ENCODE measurements at regions not wholly inside any gene's neighbourhood (a gene's known extent, or its start where the extent isn't known, plus 50 kb on each side); places are given as distances from the start of the nearest gene placed in this dataset.

- Histone ChIP-seq H3K27me3 (no peaks in the 10 kb centered on the region), H3K36me3 (no peaks in the 10 kb centered on the region), H3K4me1 (no peaks in the 10 kb centered on the region), H3K4me3 (ENCODE audit: low read depth, low read length) (no peak overlapping the region), H3K9me3 (no peaks in the 10 kb centered on the region)
- no peak for TF ChIP-seq CTCF (IDR thresholded peaks at IDR 0.05; ENCODE audit: low read depth, low read length)
- no peak for DNase-seq
Observed at GRCh38 chr18:22547807-22548561, 130.3 kb upstream of the CTAGE1 start.

DNA sequence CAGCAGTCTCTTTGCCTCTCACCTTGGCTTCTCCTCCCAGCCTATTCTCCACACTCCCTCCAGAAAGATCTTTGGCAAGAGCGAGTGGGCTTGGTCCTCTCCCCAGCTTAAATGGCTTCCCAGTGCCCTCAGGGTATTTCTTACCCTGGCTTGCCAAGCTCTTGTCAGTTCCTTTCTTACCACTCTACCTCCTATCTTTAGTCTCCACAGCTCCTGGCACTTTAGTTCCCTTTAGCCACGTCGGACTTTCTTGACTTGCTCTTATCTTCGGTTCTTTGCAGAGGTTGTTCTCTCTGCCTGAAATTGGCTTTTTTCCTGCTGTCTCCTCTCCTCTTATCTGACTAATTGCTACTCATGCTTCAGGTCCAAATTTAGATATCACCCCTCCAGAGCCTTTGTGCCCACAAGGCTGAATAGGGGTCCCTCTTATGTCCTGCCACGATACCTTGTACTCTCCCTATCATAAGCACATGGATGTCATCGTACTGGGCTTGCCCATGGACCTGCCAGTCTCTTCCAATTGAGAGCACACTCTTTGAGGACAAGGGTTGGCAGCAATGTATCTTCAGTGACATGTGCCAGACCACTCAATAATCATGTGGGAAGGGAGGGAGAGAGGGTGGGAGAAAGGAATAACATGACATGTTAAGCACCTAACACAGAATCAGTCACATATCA lies 131.7 kb upstream of the CTAGE1 start:
- TF ChIP-seq CTCF (IDR thresholded peaks at IDR 0.05; ENCODE audit: low read depth, low read length), result no peak
- H3K27me3 ChIP-seq, result no peaks in the 10 kb centered on the region
- no peaks in the 10 kb centered on the region for H3K4me1 ChIP-seq
- H3K4me3 ChIP-seq (ENCODE audit: low read depth, low read length), result no peak overlapping the region
- H3K36me3 ChIP-seq, result no peaks in the 10 kb centered on the region
- no peak for DNase-seq
- H3K9me3 ChIP-seq, result no peaks in the 10 kb centered on the region

- TF ChIP-seq CTCF (IDR thresholded peaks at IDR 0.05; ENCODE audit: low read depth, low read length), result no peak
- no peaks in the 10 kb centered on the region for H3K27me3 ChIP-seq
Observed at GRCh38 chr18:22550366-22550765, 132.7 kb upstream of the CTAGE1 start.

DNA sequence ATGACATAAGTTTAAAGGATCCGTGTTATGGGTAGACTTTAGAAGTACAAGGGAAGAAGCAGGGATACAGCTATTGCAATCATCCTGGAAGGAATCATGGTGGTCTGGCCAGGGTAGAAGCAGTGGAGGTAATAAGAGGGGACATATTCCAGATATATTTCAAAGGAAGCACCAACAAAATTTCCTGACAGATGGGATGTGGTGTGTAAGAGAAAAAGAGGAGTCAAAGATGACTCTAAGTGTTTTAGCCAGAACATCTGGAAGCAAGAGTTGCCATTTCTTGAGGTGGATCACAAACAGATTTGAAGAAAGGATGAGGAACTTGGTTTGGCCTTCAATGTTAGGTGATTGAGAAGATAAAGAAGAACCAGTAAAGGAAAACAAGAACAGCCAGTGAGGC lies 133.1 kb upstream of the CTAGE1 start:
- DNase-seq, result no peak
- no peak overlapping the region for H3K4me3 ChIP-seq (ENCODE audit: low read depth, low read length)
- no peak for TF ChIP-seq CTCF (IDR thresholded peaks at IDR 0.05; ENCODE audit: low read depth, low read length)
- H3K9me3 ChIP-seq, result no peaks in the 10 kb centered on the region
- H3K27me3 ChIP-seq, result no peaks in the 10 kb centered on the region
- H3K36me3 ChIP-seq, result no peaks in the 10 kb centered on the region
- no peaks in the 10 kb centered on the region for H3K4me1 ChIP-seq

More at GRCh38 chr18:22550366-22550765, 132.7 kb upstream of the CTAGE1 start:
- H3K9me3 ChIP-seq, result no peaks in the 10 kb centered on the region
- no peaks in the 10 kb centered on the region for H3K4me1 ChIP-seq
- DNase-seq, result no peak
- no peaks in the 10 kb centered on the region for H3K36me3 ChIP-seq
- H3K4me3 ChIP-seq (ENCODE audit: low read depth, low read length), result no peak overlapping the region

GRCh38 chr18:22551536-22552151 lies 133.9 kb upstream of the CTAGE1 start:
- H3K4me1 ChIP-seq, result no peaks in the 10 kb centered on the region
- TF ChIP-seq CTCF (IDR thresholded peaks at IDR 0.05; ENCODE audit: low read depth, low read length), result no peak
- no peak for DNase-seq
- H3K27me3 ChIP-seq, result no peaks in the 10 kb centered on the region
- H3K36me3 ChIP-seq, result no peaks in the 10 kb centered on the region
- H3K4me3 ChIP-seq (ENCODE audit: low read depth, low read length), result no peak overlapping the region
- H3K9me3 ChIP-seq, result no peaks in the 10 kb centered on the region

DNA sequence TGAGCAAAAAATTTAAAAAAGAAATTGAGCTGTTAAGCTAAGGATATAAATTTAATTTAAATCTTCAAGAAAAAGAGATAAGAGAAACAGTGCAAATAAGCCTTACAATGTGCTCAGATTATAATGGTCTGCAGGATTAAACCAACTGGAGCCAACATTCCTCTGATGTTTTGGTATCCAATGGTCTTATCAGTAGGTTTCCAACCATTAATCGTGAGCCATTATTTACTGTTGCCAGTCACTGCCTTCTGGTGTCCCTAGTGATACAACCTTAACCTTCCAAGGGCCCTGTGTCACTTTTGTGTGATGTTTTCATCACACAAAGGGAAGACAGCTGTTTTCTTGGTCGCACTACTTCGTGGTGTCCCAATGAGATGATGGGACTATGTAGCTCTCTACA lies 134.5 kb upstream of the CTAGE1 start:
- no peak overlapping the region for H3K4me3 ChIP-seq (ENCODE audit: low read depth, low read length)
- no peaks in the 10 kb centered on the region for H3K36me3 ChIP-seq
- no peak for TF ChIP-seq CTCF (IDR thresholded peaks at IDR 0.05; ENCODE audit: low read depth, low read length)
- no peak for DNase-seq
- H3K4me1 ChIP-seq, result no peaks in the 10 kb centered on the region; the same call in 1 of the 2 replicates
- H3K27me3 ChIP-seq, result no peaks in the 10 kb centered on the region
- no peaks in the 10 kb centered on the region for H3K9me3 ChIP-seq

Data from BE2C (cell line).